ENCODE measurements at regions not wholly inside any gene's neighbourhood (a gene's known extent, or its start where the extent isn't known, plus 50 kb on each side); places are given as distances from the start of the nearest gene placed in this dataset.

DNA sequence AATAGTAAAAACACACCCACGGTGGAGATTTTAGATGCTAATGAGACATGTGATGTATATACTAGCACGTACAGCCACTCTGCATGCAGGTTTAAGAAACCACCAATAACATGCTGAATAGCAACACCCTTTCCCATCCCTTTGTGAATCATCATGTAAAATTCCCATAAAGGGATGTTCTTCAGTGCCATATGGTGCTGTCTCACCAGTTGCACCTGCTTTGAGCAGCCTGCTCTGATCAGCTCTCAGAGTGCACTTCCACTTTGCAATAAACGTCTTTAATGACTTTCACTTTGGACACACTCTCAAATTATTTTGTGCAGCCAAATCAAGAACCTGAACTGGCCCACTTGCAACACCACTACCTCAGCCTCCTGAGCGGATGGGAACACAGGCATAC lies 615.0 kb downstream of the ANKRD7 start:
- no peak for ATAC-seq
- intact Hi-C loops (cut with DNase I) = no loop called here
- 69 to 80% (median 74%) methylated on average over 4 of the region's 4 CpGs for whole genome bisulfite sequencing, 4 donors

GRCh38 chr7:118843456-118843855 lies 619.0 kb downstream of the ANKRD7 start:
- no peak overlapping the region for H3K4me3 ChIP-seq
- no peak for DNase-seq
- no peaks in the 10 kb centered on the region for H3K27me3 ChIP-seq
- no peaks in the 10 kb centered on the region for H3K36me3 ChIP-seq
- ATAC-seq = no peak
- peaks cover 0 to 6% (median 0%) of the 10 kb centered on the region in 12 donors for H3K9me3 ChIP-seq
- intact Hi-C loops (cut with DNase I) = no loop called here
- H3K27ac ChIP-seq = no peak overlapping the region
- 79 to 89% (median 84%) methylated on average over 1 of the region's 1 CpG for WGBS, 4 donors
- TF ChIP-seq CTCF (IDR thresholded peaks at IDR 0.05) (no peak), POLR2A (IDR thresholded peaks at IDR 0.05) (no peak)
- no peaks in the 10 kb centered on the region for H3K4me1 ChIP-seq

More for the DNA sequence above, 615.0 kb downstream of the ANKRD7 start:
- peaks cover 0 to 6% (median 0%) of the 10 kb centered on the region in 12 donors for H3K9me3 ChIP-seq
- DNase-seq = no peak
- H3K27me3 ChIP-seq = no peaks in the 10 kb centered on the region
- H3K4me3 ChIP-seq = no peak overlapping the region
- TF ChIP-seq CTCF (IDR thresholded peaks at IDR 0.05) = no peak
- TF ChIP-seq POLR2A (IDR thresholded peaks at IDR 0.05) = no peak
- no peaks in the 10 kb centered on the region for H3K4me1 ChIP-seq
- H3K27ac ChIP-seq = no peak overlapping the region
- H3K36me3 ChIP-seq = no peaks in the 10 kb centered on the region

DNA sequence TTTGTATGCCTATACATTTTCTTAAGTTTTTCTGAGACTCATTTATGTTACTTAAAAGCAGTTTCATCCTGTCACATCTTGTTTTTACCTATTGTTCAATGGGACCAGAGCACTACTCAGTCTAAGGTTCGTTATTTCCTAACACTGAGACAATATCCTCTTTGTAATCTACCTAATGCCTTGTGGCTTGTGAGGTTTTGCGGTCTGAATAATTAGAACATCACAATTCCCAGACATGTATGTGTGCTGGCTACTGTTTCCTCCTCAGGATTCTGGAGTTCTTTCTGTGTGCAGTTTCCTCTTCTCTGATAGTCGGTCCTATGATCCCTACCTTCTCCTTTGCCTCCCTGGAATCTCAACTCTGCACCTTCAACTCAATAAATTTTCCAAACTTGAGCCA lies 620.2 kb downstream of the ANKRD7 start:
- Histone ChIP-seq H3K36me3 (no peaks in the 10 kb centered on the region), H3K4me1 (no peaks in the 10 kb centered on the region), H3K27me3 (no peaks in the 10 kb centered on the region), H3K9me3 (peaks cover 0 to 6% (median 0%) of the 10 kb centered on the region in 12 donors), H3K4me3 (no peak overlapping the region), H3K27ac (no peak overlapping the region)
- WGBS, 4 donors = 62 to 74% (median 64%) methylated on average over 3 of the region's 3 CpGs
- TF ChIP-seq POLR2A (IDR thresholded peaks at IDR 0.05) (no peak), CTCF (IDR thresholded peaks at IDR 0.05) (no peak)
- intact Hi-C loops (cut with DNase I) = no loop called here
- no peak for ATAC-seq
- no peak for DNase-seq

- WGBS, 4 donors = 87 to 91% (median 90%) methylated on average over 3 of the region's 3 CpGs
These were observed 621.3 kb downstream of the ANKRD7 start for GRCh38 chr7:118845791-118846190.

More at GRCh38 chr7:118845791-118846190, 621.3 kb downstream of the ANKRD7 start:
- TF ChIP-seq CTCF (IDR thresholded peaks at IDR 0.05) (no peak), POLR2A (IDR thresholded peaks at IDR 0.05) (no peak)
- DNase-seq (no peak), ATAC-seq (no peak)
- no peaks in the 10 kb centered on the region for H3K36me3 ChIP-seq
- intact Hi-C loops (cut with DNase I) = no loop called here
- no peak overlapping the region for H3K27ac ChIP-seq
- no peak overlapping the region for H3K4me3 ChIP-seq
- no peaks in the 10 kb centered on the region for H3K27me3 ChIP-seq
- H3K4me1 ChIP-seq = no peaks in the 10 kb centered on the region
- H3K9me3 ChIP-seq = peaks cover 0 to 8% (median 0%) of the 10 kb centered on the region in 12 donors

Data from heart left ventricle (tissue), 16 donors.